NCI-H1436 treated with DMSO at 0.1 percent for 48 hours (cell line): ENCODE measurements at regions not wholly inside any gene's neighbourhood (a gene's known extent, or its start where the extent isn't known, plus 50 kb on each side); places are given as distances from the start of the nearest gene placed in this dataset.

Source experiments
- DNase-seq: peaks from one replicate; lab custom pipeline; 2025; lab: John Stamatoyannopoulos, UW

- DNase-seq: no peak
Observed at GRCh38 chr10:36700123-36700522, 425.3 kb upstream of the ANKRD30A start.

- no peak for DNase-seq
Observed at GRCh38 chr10:36692759-36693158, 432.6 kb upstream of the ANKRD30A start.

GRCh38 chr10:36688717-36689116 is 436.7 kb upstream of the ANKRD30A start:
- DNase-seq: no peak

- DNase-seq: no peak
Observed at GRCh38 chr10:36683421-36683820, 442.0 kb upstream of the ANKRD30A start.

- DNase-seq: no peak
Observed at GRCh38 chr10:36681751-36682632, 443.4 kb upstream of the ANKRD30A start.

- DNase-seq: no peak
Observed at GRCh38 chr10:36679554-36679953, 445.8 kb upstream of the ANKRD30A start.

GRCh38 chr10:36677431-36677768 is 448.0 kb upstream of the ANKRD30A start:
- no peak for DNase-seq

GRCh38 chr10:36676756-36677430 is 448.5 kb upstream of the ANKRD30A start:
- peak; percentile 99 for DNase-seq

- no peak for DNase-seq
Observed at GRCh38 chr10:36676321-36676720, 449.1 kb upstream of the ANKRD30A start.

- no peak for DNase-seq
Observed at GRCh38 chr10:36675458-36675880, 449.9 kb upstream of the ANKRD30A start.

GRCh38 chr10:36671607-36672006 is 453.8 kb upstream of the ANKRD30A start:
- no peak for DNase-seq

GRCh38 chr10:36670621-36671402 is 454.6 kb upstream of the ANKRD30A start:
- DNase-seq: no peak

GRCh38 chr10:36669615-36670352 is 455.6 kb upstream of the ANKRD30A start:
- no peak for DNase-seq

- DNase-seq: no peak
Observed at GRCh38 chr10:36666451-36666850, 458.9 kb upstream of the ANKRD30A start.

- DNase-seq: no peak
Observed at GRCh38 chr10:36662571-36662970, 462.8 kb upstream of the ANKRD30A start.

- DNase-seq: no peak
Observed at GRCh38 chr10:36650274-36650673, 475.1 kb upstream of the ANKRD30A start.

- no peak for DNase-seq
Observed at GRCh38 chr10:36647540-36647939, 477.9 kb upstream of the ANKRD30A start.

GRCh38 chr10:36640626-36641025 is 484.8 kb upstream of the ANKRD30A start:
- no peak for DNase-seq

- no peak for DNase-seq
Observed at GRCh38 chr10:36638462-36639155, 486.8 kb upstream of the ANKRD30A start.

GRCh38 chr10:36636879-36637278 is 488.5 kb upstream of the ANKRD30A start:
- DNase-seq: no peak

- no peak for DNase-seq
Observed at GRCh38 chr10:36636285-36636839, 489.0 kb upstream of the ANKRD30A start.
